WTC11 (cell line): ENCODE measurements at regions not wholly inside any gene's neighbourhood (a gene's known extent, or its start where the extent isn't known, plus 50 kb on each side); places are given as distances from the start of the nearest gene placed in this dataset.

Experiments
- ATAC-seq: fragments of 200-7000 bp; cut with Tn5 transposase; 2 replicates; pipeline ENCODE4 v1.10.0; 2021; ENCODE audit warnings: mild to moderate bottlenecking, moderate library complexity
- CTCF ChIA-PET: fragments of 300-600 bp; sonication (Branson Sonifier 250); formaldehyde crosslinking; loops from one replicate; lab custom pipeline; 2021; ENCODE audit warnings: antibody characterized with exemption; lab: Charles Lee
- POLR2A ChIA-PET: fragments of 350-600 bp; sonication (Branson Sonifier 250); formaldehyde crosslinking; loops from one replicate; lab custom pipeline; 2021; ENCODE audit warnings: antibody characterized with exemption; lab: Charles Lee
- DNase-seq: peaks from one replicate; pipeline ENCODE4 v3.0.0; 2021; ENCODE audit warnings: low spot score
- H3K27ac Mint-ChIP-seq: 2 replicates; pipeline ENCODE4 v1.8.0; 2021; ENCODE audit warnings: mixed read lengths
- H3K27me3 Mint-ChIP-seq: 2 replicates; pipeline ENCODE4 v1.8.0; 2021; ENCODE audit warnings: low read depth, mild to moderate bottlenecking, moderate library complexity, mixed read lengths
- H3K36me3 Mint-ChIP-seq: 2 replicates; pipeline ENCODE4 v1.8.0; 2021; ENCODE audit warnings: mixed read lengths
- H3K4me1 Mint-ChIP-seq: 2 replicates; pipeline ENCODE4 v1.8.0; 2022; ENCODE audit warnings: mixed read lengths
- H3K4me3 Mint-ChIP-seq: 2 replicates; pipeline ENCODE4 v1.8.0; 2021; ENCODE audit warnings: mild to moderate bottlenecking, moderate library complexity, mixed read lengths
- H3K9me3 Mint-ChIP-seq: 2 replicates; pipeline ENCODE4 v1.8.0; 2021; ENCODE audit warnings: mixed read lengths
- AFF4 ChIP-seq: sonication (generic); formaldehyde crosslinking; IDR thresholded peaks from 2 replicates; pipeline ENCODE4 v1.8.1; 2023; ENCODE audit warnings: mild to moderate bottlenecking, missing genetic modification reagents, borderline replicate concordance
- ATF3 ChIP-seq: sonication (generic); formaldehyde crosslinking; conservative IDR thresholded peaks from 2 replicates; pipeline ENCODE4 v1.8.1; 2022; ENCODE audit warnings: mild to moderate bottlenecking, missing genetic modification reagents
- CDX4 ChIP-seq: fragments of 250-450 bp; sonication (Bioruptor Pico); IDR thresholded peaks from 2 replicates; pipeline ENCODE4 v1.9.0; 2021; ENCODE audit warnings: moderate library complexity, mild to moderate bottlenecking, inconsistent platforms, borderline replicate concordance
- EMX1 ChIP-seq: fragments of 250-450 bp; sonication (Bioruptor Pico); IDR thresholded peaks from 2 replicates; pipeline ENCODE4 v1.8.0; 2021; ENCODE audit warnings: mild to moderate bottlenecking
- FOXP1 ChIP-seq: sonication (generic); formaldehyde crosslinking; IDR thresholded peaks from 2 replicates; pipeline ENCODE4 v1.8.0; 2022; ENCODE audit warnings: missing genetic modification reagents, mild to moderate bottlenecking, moderate library complexity, borderline replicate concordance
- FOXP4 ChIP-seq: sonication (generic); formaldehyde crosslinking; IDR thresholded peaks from 2 replicates; pipeline ENCODE4 v1.8.0; 2022; ENCODE audit warnings: mild to moderate bottlenecking, missing genetic modification reagents
- GABPB1 ChIP-seq: sonication (generic); formaldehyde crosslinking; IDR thresholded peaks from 2 replicates; pipeline ENCODE4 v1.8.1; 2023; ENCODE audit warnings: mild to moderate bottlenecking, missing genetic modification reagents
- IRF1 ChIP-seq: sonication (generic); formaldehyde crosslinking; IDR thresholded peaks from 2 replicates; pipeline ENCODE4 v1.8.0; 2023; ENCODE audit warnings: missing genetic modification reagents
- JAZF1 ChIP-seq: fragments of 250-450 bp; sonication (Bioruptor Pico); IDR thresholded peaks from 2 replicates; pipeline ENCODE4 v1.9.0; 2021; ENCODE audit warnings: moderate library complexity, mild to moderate bottlenecking, inconsistent platforms
- MLX ChIP-seq: sonication (generic); formaldehyde crosslinking; IDR thresholded peaks from 2 replicates; pipeline ENCODE4 v1.8.1; 2023; ENCODE audit warnings: mild to moderate bottlenecking, missing genetic modification reagents, moderate library complexity
- NFYB ChIP-seq: sonication (generic); formaldehyde crosslinking; conservative IDR thresholded peaks from 2 replicates; pipeline ENCODE4 v1.8.0; 2022; ENCODE audit warnings: low read depth, missing genetic modification reagents
- NR1H2 ChIP-seq: sonication (generic); formaldehyde crosslinking; IDR thresholded peaks from 2 replicates; pipeline ENCODE4 v1.9.0; 2021; ENCODE audit warnings: mild to moderate bottlenecking, moderate library complexity, missing genetic modification reagents
- RELA ChIP-seq: sonication (generic); formaldehyde crosslinking; IDR thresholded peaks from 2 replicates; pipeline ENCODE4 v1.8.1; 2022; ENCODE audit warnings: missing genetic modification reagents, mild to moderate bottlenecking, borderline replicate concordance
- RORB ChIP-seq: fragments of 250-450 bp; sonication (Bioruptor Pico); IDR thresholded peaks from 2 replicates; pipeline ENCODE4 v1.9.0; 2021; ENCODE audit warnings: mild to moderate bottlenecking
- SMAD3 ChIP-seq: sonication (generic); formaldehyde crosslinking; IDR thresholded peaks from 2 replicates; pipeline ENCODE4 v1.8.0; 2022; ENCODE audit warnings: missing genetic modification reagents, mild to moderate bottlenecking, borderline replicate concordance
- SMAD4 ChIP-seq: sonication (generic); formaldehyde crosslinking; IDR thresholded peaks from 2 replicates; pipeline ENCODE4 v1.8.0; 2022; ENCODE audit warnings: mild to moderate bottlenecking, missing genetic modification reagents
- SOX15 ChIP-seq: fragments of 250-450 bp; sonication (Bioruptor Pico); IDR thresholded peaks from 2 replicates; pipeline ENCODE4 v1.9.0; 2021; ENCODE audit warnings: mild to moderate bottlenecking
- SP1 ChIP-seq: sonication (generic); formaldehyde crosslinking; conservative IDR thresholded peaks from 2 replicates; pipeline ENCODE4 v1.8.1; 2022; ENCODE audit warnings: missing genetic modification reagents

GRCh38 chr4:154036856-154037255, 248.0 kb upstream of the SFRP2 start (continued):
- TF ChIP-seq ATF3 (CRISPR knock-in tag): no peak
- no peak for TF ChIP-seq SOX15 (CRISPR knock-in tag)
- TF ChIP-seq SP1 (CRISPR knock-in tag): no peak
- no peak for TF ChIP-seq IRF1 (CRISPR knock-in tag)
- TF ChIP-seq NFYB (CRISPR knock-in tag): no peak
- no peak for TF ChIP-seq SMAD4 (CRISPR knock-in tag)
- no peak for TF ChIP-seq SMAD3
- TF ChIP-seq, all 79 proteins: peak for 0

- POLR2A ChIA-PET: no interaction called here
- ATAC-seq (no peak), DNase-seq (no peak)
- no peak overlapping the region for H3K4me3 Mint-ChIP-seq
- peaks cover 7% of the 10 kb centered on the region for H3K4me1 Mint-ChIP-seq
- peaks cover 9% of the 10 kb centered on the region for H3K9me3 Mint-ChIP-seq
- no peaks in the 10 kb centered on the region for H3K27me3 Mint-ChIP-seq
- TF ChIP-seq RELA (CRISPR knock-in tag) (no peak), MLX (CRISPR knock-in tag) (no peak), CDX4 (CRISPR knock-in tag) (no peak), FOXP4 (CRISPR knock-in tag) (no peak), JAZF1 (CRISPR knock-in tag) (no peak), GABPB1 (CRISPR knock-in tag) (no peak), NR1H2 (CRISPR knock-in tag) (no peak), RORB (no peak), AFF4 (no peak)
- H3K27ac Mint-ChIP-seq: no peak overlapping the region
- peaks cover 8% of the 10 kb centered on the region for H3K36me3 Mint-ChIP-seq
- CTCF ChIA-PET: no interaction called here
These were observed 246.5 kb upstream of the SFRP2 start for GRCh38 chr4:154035341-154035740.

GRCh38 chr4:154033921-154034320, 245.0 kb upstream of the SFRP2 start:
- DNase-seq (no peak), ATAC-seq (no peak)
- Mint-ChIP-seq H3K27ac (no peak overlapping the region), H3K9me3 (peaks cover 9% of the 10 kb centered on the region), H3K27me3 (no peaks in the 10 kb centered on the region), H3K36me3 (peaks cover 8% of the 10 kb centered on the region), H3K4me3 (no peak overlapping the region), H3K4me1 (peaks cover 21% of the 10 kb centered on the region)
- ChIA-PET POLR2A (interaction anchor here (1.1 kb wide), 1 partner anchor 243 kb away, joined by 3 read pairs; no protein-coding TSS in a partner anchor), CTCF (interaction anchor here (0.9 to 1.5 kb wide), 3 partner anchors 10 to 248 kb away, joined by 3 to 8 read pairs (median 3); no protein-coding TSS in a partner anchor)
- TF ChIP-seq EMX1 (CRISPR knock-in tag): no peak
- no peak for TF ChIP-seq FOXP1
